HFF-Myc (cell line): ENCODE measurements at regions not wholly inside any gene's neighbourhood (a gene's known extent, or its start where the extent isn't known, plus 50 kb on each side); places are given as distances from the start of the nearest gene placed in this dataset.

Experiments used
- DNase-seq: peaks from one replicate; pipeline ENCODE4 v3.0.0-alpha.2; 2011; ENCODE audit warnings: low read depth; ENCODE audit errors: extremely low read depth
- H3K4me3 ChIP-seq: replicated peaks from 2 replicates; pipeline ENCODE4 v1.5.1; 2011; ENCODE audit warnings: low read depth, mild to moderate bottlenecking, control low read depth, low read length
- TF ChIP-seq, protein P1 (sequence below): IDR thresholded peaks from 2 replicates; pipeline ENCODE4 v1.5.1; 2012; ENCODE audit warnings: mild to moderate bottlenecking, low read depth, low read length, control low read depth; ENCODE audit errors: missing control alignments

- DNase-seq: no peak
- no peak overlapping the region for H3K4me3 ChIP-seq
- TF ChIP-seq, protein P1, sequence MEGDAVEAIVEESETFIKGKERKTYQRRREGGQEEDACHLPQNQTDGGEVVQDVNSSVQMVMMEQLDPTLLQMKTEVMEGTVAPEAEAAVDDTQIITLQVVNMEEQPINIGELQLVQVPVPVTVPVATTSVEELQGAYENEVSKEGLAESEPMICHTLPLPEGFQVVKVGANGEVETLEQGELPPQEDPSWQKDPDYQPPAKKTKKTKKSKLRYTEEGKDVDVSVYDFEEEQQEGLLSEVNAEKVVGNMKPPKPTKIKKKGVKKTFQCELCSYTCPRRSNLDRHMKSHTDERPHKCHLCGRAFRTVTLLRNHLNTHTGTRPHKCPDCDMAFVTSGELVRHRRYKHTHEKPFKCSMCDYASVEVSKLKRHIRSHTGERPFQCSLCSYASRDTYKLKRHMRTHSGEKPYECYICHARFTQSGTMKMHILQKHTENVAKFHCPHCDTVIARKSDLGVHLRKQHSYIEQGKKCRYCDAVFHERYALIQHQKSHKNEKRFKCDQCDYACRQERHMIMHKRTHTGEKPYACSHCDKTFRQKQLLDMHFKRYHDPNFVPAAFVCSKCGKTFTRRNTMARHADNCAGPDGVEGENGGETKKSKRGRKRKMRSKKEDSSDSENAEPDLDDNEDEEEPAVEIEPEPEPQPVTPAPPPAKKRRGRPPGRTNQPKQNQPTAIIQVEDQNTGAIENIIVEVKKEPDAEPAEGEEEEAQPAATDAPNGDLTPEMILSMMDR: no peak
Observed at GRCh38 chr3:99111235-99111634, 209.7 kb upstream of the DCBLD2 start.

GRCh38 chr3:99110401-99110800 is 208.9 kb upstream of the DCBLD2 start:
- no peak overlapping the region for H3K4me3 ChIP-seq
- no peak for DNase-seq
- TF ChIP-seq, protein P1: no peak

DNA sequence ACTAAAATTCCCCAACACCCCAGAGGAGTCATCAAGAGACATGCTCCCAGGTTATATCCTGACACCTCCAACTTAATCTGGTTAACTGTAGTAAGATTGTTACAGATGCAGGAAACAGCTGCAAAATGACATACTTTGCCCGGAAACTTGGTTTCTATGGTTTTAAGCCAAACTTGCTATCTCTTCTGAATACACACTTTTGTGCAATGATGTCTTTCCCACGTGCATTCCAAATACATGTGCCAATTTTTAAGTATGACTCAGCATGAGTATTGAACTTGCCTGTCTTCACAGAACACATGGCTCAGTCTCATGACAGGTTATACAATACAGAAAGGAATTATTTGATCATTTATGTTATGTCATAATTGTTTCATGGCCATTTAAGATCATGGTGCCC is 207.0 kb upstream of the DCBLD2 start:
- H3K4me3 ChIP-seq: no peak overlapping the region
- DNase-seq: peak; percentile 89
- TF ChIP-seq, protein P1: no peak

DNA sequence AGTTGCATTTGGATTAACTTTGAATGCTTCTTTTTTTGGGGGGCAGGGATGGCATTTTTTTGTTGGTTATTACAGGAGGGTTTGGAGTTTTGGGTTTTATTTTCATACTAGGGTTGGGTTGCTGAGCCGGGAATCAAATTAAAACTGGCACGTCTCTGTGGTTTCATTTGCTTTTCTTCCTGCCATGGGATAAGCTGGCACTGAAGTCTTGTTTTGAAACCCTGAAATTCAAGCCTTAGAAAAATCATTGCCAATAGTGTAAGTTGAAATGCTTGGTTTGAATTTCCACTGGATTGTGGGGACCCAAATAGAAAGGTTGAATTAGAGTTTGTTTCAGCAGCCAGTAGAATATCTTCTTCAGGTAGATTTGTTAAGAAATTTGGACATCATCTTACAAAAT is 193.1 kb upstream of the DCBLD2 start:
- DNase-seq: no peak
- H3K4me3 ChIP-seq: no peak overlapping the region
- TF ChIP-seq, protein P1: no peak

- TF ChIP-seq, protein P1: no peak
- no peak overlapping the region for H3K4me3 ChIP-seq
Observed at GRCh38 chr3:99087277-99087676, 185.8 kb upstream of the DCBLD2 start.

GRCh38 chr3:99084826-99085225 is 183.3 kb upstream of the DCBLD2 start:
- peak; percentile 17 for DNase-seq
- TF ChIP-seq, protein P1: no peak
- no peak overlapping the region for H3K4me3 ChIP-seq

More at GRCh38 chr3:99087277-99087676, 185.8 kb upstream of the DCBLD2 start:
- DNase-seq: no peak

DNA sequence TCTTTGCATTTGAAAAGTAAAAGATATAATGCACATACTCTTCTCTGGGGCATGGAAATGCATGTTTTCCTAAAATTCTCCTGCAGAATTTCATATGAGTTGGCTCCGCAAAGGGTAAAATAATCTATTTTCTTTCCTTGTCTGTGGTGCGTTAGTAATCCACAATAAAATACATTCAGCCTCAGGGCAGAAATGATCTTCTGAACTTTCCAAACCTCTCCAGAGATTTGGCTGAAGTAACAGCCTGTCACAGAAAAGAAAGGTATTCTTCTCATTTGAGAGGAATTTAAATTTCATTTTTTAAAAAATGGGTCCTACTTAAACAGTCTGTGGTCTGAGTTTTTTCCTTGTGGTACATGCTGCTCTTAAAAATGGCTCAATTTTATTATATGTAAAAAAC is 182.7 kb upstream of the DCBLD2 start:
- no peak for DNase-seq
- TF ChIP-seq, protein P1: no peak
- no peak overlapping the region for H3K4me3 ChIP-seq
